NB4 (cell line): ENCODE measurements at regions not wholly inside any gene's neighbourhood (a gene's known extent, or its start where the extent isn't known, plus 50 kb on each side); places are given as distances from the start of the nearest gene placed in this dataset.

Experiments
- CTCF ChIP-seq: IDR thresholded peaks from one replicate; pipeline ENCODE4 v1.5.1; 2012; ENCODE audit warnings: low read depth, low read length
- MYC ChIP-seq: IDR thresholded peaks from 2 replicates; pipeline ENCODE4 v1.6.1; 2011; ENCODE audit warnings: low read depth, low read length
- POLR2A ChIP-seq: IDR thresholded peaks from 2 replicates; pipeline ENCODE4 v1.6.1; 2011; ENCODE audit warnings: mild to moderate bottlenecking; ENCODE audit not compliant: insufficient read length; ENCODE audit errors: extremely low read depth

GRCh38 chr1:143610196-143610595, 361.6 kb downstream of the FAM72C start:
- TF ChIP-seq CTCF: no peak
- TF ChIP-seq MYC: no peak
- no peak for TF ChIP-seq POLR2A
